Astrocyte (in vitro differentiated cells and primary cell): ENCODE measurements at regions not wholly inside any gene's neighbourhood (a gene's known extent, or its start where the extent isn't known, plus 50 kb on each side); places are given as distances from the start of the nearest gene placed in this dataset.

Experiments used
- CTCF ChIP-seq: IDR thresholded peaks from 2 replicates; pipeline ENCODE4 v1.5.1; 2011; ENCODE audit warnings: low read depth, mild to moderate bottlenecking, inconsistent platforms, low read length, moderate library complexity; ENCODE audit not compliant: insufficient read depth
- EZH2 ChIP-seq: IDR thresholded peaks from 2 replicates; pipeline ENCODE4 v1.6.1; 2012; ENCODE audit warnings: mild to moderate bottlenecking, low read length, inconsistent platforms; ENCODE audit not compliant: insufficient read depth

GRCh38 chr1:101587741-101588140, 350.9 kb downstream of the S1PR1 start:
- TF ChIP-seq CTCF (no peak), EZH2 (no peak)
